ENCODE measurements at regions not wholly inside any gene's neighbourhood (a gene's known extent, or its start where the extent isn't known, plus 50 kb on each side); places are given as distances from the start of the nearest gene placed in this dataset.

- no peak for DNase-seq (ENCODE audit: low spot score)
Measured at GRCh38 chr13:26155568-26155967, 66.5 kb downstream of the RNF6 start.

GRCh38 chr13:26133851-26134250 lies 82.0 kb upstream of the SHISA2 start:
- no peak for DNase-seq (ENCODE audit: low spot score)

DNA sequence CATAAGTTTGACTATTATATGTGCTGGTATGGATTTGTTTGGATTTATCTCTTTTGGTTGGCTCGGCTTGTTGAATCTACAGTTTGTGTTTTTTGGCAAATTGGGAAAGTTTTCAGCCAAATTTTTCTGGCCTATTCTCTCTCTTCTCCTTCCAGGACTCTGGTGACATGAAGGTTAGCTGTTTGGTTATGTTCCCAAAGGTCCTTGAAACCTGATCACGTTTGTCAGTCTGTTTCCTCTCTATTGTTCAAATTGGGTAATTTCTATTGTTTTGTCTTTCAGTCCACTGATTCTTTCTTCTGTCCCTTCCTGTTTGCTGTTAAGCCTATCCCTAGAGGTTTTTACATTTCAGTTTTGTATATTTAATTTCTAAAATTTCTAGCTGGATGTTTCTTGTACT lies 81.5 kb upstream of the SHISA2 start:
- no peak for DNase-seq (ENCODE audit: low spot score)

GRCh38 chr13:26132756-26133155 lies 80.9 kb upstream of the SHISA2 start:
- DNase-seq (ENCODE audit: low spot score): peak; percentile 22

DNA sequence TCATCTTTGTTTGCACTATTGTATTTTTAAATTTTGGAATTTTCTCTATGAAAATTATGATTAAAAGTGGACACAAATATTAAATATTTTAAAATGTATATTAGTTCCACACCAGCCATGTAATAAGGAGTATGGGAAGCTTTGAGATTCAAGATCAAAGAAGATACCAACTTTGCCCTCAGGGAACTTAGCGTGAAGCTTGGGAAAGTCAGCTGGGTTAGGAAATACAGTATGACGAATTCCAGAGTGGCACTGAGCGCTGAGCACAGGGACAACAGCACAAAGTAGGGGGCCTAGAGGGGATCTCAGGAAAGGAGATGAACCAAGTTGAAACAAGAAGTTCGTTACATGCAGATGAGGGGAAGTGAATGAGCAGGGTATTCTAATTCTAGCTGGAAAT lies 76.9 kb upstream of the SHISA2 start:
- DNase-seq (ENCODE audit: low spot score): no peak

DNA sequence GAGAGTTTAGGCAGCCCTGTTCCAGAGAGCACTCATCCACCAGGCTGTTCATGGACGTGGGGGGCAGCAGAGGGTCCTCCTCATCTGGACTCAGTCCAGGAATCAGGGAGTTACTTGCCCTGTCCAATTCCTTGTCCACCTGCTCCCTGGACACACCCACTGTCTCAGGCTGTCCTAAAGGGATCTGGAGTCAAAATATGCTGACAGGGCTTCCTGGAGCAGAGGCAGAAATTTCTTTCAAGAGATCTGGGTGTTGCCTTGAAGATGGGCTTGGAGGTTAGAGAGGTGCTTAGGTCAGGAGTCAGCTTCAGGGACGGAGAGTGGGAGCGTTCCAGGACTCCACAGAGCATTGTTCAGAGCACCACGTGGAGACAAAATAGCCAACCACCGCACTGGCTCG lies 65.8 kb upstream of the SHISA2 start:
- DNase-seq (ENCODE audit: low spot score): no peak

DNA sequence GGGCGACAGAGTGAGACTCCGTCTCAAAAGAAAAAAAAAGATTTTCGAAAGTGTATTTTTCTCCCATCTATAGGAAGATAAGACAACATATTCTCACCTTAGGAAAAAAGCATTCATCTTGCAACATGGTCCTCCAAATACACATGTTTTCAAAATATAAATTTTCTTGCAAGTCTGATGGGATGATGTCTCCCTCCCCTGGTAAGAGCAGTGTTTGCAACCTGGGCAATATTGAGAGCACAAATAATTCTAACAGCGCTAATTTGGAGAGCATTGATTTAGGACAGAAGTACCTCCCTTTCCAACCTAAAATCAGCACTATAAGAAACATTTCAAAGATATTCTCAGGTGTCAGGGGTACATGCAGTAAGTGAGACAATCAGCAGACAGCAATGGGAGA lies 61.0 kb upstream of the SHISA2 start:
- peak; percentile 14 for DNase-seq (ENCODE audit: low spot score)

GRCh38 chr13:26111797-26112196 lies 60.0 kb upstream of the SHISA2 start:
- DNase-seq (ENCODE audit: low spot score): no peak

Measured in SW480 (cell line).